HG03039 (cell line): ENCODE measurements at regions not wholly inside any gene's neighbourhood (a gene's known extent, or its start where the extent isn't known, plus 50 kb on each side); places are given as distances from the start of the nearest gene placed in this dataset.
"Not testable (repeated sequence)": the region's sequence is repeated elsewhere in the genome, so short reads cannot be mapped to it uniquely, and the experiment has no call there.

Source experiments
- ATAC-seq: cut with Tn5 transposase; IDR thresholded peaks from one replicate; pipeline ENCODE4 v1.9.1; 2021; ENCODE audit warnings: mild to moderate bottlenecking, moderate library complexity; ENCODE audit not compliant: unreplicated experiment

DNA sequence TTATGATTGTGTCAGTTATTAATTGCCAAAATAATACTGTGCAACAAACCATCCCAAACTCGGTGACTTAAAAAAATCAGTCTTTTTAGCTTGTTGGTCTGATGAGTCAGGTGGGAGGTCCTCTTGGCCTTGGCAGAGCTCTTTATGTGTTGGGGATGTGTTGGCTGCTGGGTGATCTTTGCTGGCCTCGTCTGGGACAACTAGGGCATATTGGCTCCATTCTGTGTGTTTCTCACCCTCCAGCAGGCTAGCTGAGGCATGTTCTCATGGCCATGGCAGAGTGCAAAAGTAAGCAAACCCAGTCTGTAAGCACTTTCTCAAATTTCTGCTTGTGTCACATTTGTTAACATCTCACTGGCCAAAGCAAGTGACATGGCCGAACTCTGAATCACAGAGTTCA, 251.6 kb downstream of the RPLP1 start:
- ATAC-seq: no peak

DNA sequence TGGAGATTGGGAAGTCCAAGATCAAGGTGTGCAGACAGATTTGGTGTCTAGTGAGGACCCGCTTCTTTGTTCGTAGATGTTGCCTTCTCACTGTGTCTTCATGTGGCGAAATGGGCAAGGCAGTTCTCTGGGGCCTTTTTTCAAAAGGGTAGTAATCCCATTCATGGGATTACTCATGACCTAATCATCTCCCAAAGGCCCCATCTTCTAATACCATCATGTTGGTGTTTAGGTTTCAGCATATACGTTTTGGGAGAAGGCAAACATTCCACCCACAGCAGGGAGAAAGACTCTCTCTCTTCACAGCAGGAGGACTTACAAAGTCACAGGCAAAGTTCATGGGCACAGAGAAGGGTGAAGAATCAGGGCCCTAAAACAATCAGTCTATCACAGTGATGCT, 252.1 kb downstream of the RPLP1 start:
- no peak for ATAC-seq

DNA sequence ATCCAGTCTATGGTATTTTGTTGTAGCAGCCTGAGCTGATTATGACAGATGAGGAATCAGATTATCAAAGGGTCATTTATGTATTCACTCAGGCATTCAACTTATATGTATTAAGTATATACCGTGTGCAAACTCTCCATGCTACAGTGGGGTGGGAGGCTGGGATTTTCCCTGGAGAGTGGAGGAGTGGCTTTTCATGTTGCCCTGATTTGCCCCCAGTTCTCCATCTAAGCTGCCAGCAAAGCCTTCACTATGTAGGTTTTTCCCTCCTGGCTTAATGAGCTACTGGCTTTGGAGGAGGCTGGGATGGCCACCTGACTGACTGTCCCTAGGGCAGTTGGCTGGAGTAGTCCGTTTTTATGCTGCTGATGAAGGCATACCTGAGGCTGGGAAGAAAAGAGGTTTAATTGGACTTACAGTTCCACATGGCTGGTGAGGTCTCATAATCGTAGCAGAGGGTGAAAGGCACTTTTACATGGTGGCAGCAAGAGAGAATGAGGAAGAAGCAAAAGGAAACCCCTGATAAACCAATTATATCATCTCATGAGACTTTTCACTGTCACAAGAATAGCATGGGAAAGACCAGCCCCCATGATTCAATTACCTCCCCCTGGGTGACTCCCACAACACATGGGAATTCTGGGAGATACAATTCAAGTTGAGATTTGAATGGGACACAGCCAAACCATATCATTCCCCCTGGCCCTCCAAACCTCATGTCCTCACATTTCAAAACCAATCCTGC, 253.9 kb downstream of the RPLP1 start:
- no peak for ATAC-seq

DNA sequence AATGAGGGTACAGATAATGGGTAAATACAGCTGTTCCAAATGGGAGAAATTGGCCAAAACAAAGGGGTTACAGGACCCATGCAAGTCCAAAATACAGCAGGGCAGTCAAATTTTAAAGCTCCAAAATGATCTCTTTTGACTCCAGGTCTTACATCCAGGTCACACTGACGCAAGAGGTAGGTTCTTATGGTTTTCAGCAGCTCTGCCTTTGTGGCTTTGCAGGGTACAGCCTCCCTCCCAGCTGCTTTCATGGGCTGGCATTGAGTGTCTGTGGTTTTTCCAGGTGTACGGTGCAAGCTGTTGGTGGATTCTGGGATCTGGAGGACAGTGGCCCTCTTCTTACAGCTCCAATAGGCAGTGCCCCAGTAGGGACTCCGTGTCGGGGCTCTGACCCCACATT, 254.6 kb downstream of the RPLP1 start:
- ATAC-seq: not testable (repeated sequence)

DNA sequence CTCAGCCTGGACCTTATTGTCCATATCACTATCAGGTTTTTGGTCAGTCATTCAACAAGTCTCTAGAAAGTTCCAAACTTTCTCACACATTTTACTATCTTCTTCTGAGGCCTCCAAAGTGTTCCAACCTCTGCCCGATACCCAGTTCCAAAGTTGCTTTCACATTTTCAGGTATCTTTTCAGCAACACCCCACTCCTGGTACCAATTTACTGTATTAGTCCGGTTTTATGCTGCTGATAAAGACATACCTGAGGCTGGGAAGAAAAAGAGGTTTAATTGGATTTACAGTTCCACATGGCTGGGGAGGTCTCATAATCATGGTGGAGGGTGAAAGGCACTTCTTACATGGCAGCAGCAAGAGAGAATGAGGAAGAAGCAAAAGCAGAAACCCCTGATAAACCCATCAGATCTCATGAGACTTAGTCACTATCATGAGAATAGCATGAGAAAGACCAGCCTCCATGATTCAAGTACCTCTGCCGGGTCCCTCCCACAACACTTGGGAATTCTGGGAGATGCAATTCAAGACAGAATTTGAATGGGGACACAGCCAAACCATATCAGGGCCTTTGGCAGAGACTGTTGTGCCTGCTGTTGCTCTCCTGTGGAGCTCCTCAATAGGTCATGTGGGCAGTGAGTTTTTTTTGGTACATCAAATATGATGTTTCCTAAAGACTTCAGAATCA, 256.0 kb downstream of the RPLP1 start:
- not testable (repeated sequence) for ATAC-seq

DNA sequence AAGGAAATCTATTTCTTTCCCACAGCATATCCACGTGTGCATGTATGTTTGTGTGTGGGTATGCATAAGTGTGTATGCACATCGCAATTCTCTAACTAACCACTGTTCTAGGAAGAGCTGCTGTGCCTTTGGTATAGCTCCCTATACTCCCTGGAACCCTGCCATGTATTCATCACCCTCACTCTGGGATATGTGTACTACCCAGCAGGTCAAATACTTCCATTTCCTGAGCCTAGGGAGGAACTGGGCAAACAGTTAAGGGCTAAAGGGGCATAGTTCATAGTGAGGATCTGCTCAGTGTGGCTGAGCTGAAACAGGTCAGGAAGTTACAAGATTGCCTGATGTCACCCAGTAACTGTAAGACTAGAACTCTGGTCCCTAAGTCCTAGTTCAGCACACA, 260.4 kb downstream of the RPLP1 start:
- ATAC-seq: no peak

DNA sequence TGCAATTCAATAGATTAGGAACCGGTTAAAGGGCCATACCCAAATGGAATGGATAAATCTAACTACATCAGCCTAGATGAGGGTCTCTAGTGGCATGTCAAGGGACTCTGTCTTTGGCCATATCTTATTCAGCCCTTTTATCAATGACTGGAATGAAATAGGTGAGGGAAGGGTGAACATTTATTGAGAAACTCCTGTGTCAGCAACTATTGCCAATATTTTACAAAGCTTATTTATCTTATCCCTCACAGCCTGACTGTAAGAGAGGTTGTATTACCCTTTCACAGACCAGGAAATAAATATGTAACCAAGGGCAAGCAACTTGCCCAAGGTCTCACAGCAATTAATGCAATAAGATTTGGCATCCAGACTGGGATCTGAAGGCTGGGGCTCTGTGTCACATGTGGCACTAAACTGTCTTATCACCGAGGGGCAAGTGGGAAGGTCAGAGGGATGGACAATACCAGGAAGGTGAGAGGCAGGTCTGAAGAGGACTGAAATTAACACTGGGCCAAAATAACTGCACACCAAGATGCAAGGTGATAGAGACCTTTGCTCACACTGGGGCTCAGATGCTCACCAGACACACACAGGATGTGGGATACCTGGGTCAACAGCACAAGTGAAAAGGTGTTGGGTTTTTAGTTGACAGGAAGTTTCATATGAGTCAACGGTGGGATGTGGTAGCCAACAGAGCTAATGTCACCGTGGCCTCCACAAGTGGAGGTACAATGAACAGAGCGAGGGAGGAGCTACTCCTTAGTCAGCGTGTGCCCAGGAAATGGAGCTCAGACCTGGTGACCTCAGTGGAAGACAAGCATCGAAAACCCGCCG, 261.3 kb downstream of the RPLP1 start:
- peak; percentile 65 for ATAC-seq

DNA sequence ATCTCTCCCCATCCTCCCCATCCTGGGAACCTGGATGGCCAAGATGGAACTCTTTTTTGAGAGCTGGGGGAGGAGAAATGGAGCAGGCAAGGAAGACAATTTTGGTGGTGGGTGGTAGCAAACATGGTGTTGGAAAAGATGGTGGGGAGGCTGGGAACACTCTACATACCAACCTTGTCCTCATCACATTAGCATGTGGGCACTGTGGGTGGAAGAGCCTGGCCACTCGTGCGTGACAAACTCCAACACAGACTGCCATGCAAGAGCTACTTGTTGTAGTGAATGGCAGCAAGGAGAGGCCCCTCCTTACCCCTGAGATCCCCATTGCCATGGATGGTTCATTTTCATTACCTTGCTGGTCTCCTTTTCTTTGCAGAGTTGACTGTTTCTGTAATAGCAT, 262.6 kb downstream of the RPLP1 start:
- ATAC-seq: no peak

DNA sequence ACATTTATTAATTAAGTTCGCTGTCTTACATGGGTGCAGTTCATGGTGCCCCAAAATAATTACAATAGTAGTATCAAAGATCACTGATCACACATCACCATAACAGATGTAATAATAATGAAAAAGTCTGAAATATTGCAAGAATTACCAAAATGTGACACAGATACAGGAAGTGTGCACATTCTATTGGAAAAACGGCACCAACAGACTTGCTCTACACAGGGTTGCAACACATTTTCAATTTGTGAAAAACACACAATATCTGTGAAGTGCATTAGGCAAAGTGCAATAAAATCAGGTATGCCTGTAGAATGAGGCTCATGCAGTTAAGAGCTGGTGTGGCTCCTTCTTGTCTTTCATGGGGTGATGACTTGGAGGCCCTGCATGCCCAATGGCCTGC, 265.8 kb downstream of the RPLP1 start:
- no peak for ATAC-seq

DNA sequence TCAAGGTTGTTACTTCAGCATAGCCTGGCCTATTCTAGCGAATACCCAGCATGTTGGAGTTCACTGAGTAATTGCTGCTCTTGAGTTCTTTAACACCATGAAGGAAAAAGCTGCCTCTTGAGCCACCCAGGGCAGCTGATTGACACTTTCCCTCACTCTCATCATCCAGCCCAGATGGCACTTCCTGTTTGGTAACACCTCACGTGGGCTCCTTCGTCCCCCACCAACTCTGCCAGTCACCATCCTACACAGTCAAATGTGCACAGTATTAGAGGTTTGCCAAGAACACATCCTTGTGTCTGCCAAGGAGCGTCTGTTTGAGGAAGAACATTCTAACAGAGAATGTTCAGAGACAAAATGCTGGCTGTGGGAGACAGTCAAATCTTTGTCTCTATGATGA, 266.3 kb downstream of the RPLP1 start:
- no peak for ATAC-seq

DNA sequence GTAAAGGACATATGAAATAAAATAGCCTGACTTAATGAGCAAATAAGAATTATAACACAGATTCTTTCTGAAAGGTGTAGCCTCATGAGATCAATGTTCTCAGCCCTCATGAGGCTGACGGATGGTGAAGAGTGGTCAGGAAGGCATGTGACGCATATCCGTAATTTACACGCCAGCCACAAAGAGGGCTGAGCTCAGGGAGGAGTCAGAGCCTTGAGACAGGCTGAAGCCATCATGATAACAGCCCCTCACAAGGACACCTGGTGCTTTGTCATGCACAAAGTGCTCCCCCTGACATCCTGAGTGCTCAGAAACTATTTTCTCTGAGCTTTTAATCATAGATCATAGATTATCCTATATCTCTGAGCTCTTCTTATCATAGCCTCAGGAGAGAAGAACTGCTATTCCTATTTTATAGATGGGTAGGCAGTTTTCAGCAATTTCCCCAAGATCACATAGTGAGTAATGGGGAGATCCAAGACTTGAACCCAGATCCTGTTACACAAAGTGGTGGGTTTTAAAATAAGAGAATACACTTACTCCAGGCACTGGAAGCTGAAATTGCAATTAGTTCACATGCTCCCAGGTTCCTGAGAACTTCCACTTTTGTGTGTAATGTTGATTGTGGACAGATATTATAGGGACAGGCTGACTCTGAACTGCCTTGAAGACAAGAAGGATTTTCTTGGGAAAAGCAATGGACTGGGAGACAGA, 267.1 kb downstream of the RPLP1 start:
- no peak for ATAC-seq

DNA sequence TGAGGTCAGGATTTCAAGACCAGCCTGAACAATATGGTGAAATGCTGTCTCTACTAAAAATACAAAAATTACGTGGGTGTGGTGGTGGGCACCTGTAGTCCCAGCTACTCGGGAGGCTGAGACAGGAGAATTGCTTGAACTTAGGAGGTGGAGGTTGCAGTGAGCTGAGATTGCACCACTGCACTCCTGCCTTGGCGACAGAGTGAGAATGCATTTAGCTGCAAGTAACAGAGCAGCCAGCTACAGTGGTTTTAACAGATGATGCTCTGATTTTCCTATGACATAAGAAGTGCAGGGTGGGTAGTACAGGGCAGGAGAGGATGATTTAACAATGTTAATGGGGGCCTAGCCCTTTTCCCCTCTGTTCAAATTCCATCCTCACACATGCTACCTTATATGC, 267.9 kb downstream of the RPLP1 start:
- ATAC-seq: no peak

DNA sequence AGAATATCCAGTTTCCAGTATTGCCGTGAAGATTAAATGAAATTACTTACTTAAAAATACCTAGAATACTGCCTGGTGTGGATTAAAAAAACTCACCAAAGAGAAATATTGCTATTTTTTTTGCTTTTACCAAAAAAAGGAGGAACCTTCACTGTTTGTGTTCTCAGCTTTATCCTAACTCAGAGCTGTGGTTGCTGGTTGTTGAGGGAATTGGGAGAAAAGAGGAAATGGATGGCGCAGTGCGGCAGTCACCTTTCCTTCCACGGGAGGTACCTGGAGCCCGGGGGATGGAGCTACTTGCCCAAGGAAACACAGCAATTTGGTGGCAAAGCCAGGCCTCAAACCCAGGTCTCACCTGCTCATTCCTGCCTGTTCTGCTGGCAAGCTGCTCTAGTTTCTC, 270.3 kb downstream of the RPLP1 start:
- no peak for ATAC-seq

DNA sequence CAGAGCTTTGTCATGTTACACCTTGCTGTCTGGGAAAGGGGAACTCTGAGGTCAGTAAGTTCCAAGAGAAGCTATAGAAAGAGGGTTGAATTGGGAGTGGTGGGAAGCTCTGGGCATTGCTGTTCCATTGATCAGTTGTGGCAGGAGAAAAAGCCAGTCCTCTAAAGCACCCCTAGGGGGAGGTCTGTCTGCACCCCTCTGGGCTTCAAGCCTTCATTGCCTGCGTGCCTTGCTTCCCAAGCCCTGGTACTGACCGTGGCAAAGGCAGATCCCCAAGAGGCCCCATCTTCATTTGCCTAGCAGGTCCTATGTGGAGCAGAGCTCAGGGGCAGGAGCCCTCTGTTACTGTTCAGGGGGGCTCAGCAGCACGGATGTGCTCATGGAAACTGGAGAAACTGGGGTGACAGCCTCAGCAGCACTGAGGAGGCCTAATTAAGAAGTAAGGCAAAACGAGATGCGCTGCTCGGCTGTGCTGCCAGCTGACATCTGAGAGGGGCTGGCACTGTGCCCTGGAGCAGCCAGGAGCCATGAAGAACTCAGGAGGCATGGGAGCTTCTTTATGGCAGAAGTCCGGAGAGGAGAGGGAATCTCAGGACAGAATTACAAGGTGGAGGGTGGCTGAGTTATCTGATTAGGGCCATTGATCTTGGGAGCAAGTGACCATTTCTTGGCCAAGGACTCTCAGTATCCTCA, 270.9 kb downstream of the RPLP1 start:
- ATAC-seq: no peak

DNA sequence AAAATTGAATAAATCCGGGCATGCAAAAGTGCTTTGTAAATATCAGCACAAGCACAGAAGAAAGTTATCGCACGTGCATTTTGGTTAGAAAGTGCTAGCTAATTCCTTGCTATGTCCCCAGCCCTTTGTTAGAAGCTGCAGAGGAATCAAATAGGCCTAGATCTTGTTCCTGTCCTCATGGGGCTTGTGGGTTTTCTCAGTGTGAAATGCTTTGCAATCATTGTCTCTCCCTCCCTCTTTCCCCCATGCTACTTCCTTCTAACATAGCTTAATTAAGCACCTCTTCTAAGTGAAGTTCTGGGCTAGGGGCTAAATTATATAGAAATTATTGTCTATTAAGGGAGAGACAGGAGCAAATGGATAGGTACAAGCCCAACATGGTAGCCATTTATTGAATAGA, 271.7 kb downstream of the RPLP1 start:
- ATAC-seq: no peak

DNA sequence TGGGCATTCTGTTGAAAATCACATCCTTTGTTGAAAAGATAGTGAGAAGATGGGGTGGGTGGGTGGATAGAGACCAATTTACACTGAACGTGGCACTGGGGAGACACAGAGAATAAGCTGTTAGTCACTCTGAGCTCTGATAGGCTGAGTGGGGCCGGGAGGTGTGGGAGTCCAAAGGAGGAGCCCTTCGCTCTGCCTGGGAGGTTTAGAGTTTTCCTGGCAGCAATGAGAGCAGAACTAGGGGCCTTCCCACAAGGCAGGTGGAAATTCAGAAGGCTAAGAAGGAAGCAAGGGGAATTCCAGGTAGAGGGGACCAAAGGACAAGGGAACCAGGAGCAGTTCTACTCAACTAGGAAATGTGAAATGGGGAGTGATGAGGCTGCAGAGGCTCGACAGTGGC, 272.7 kb downstream of the RPLP1 start:
- no peak for ATAC-seq

DNA sequence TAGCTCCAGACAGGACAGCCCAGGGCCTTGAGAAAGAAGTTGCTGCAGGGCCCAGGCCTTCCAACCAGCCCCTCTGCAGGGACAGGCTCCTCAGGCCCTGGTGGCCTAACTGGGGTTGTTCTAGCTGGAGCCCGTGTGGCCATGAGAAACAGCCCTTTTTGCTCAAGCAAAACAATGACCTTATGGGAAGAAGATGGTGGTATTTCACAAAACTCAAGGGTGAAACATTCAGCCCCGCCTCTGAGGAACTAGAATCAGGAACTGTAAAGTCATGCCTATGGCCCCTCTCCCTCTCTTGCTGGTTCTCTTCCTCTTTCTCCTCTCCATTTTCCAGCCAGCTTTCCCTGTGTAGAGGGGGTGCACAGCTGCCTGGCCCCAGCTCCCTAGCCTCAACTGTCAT, 273.3 kb downstream of the RPLP1 start:
- no peak for ATAC-seq

DNA sequence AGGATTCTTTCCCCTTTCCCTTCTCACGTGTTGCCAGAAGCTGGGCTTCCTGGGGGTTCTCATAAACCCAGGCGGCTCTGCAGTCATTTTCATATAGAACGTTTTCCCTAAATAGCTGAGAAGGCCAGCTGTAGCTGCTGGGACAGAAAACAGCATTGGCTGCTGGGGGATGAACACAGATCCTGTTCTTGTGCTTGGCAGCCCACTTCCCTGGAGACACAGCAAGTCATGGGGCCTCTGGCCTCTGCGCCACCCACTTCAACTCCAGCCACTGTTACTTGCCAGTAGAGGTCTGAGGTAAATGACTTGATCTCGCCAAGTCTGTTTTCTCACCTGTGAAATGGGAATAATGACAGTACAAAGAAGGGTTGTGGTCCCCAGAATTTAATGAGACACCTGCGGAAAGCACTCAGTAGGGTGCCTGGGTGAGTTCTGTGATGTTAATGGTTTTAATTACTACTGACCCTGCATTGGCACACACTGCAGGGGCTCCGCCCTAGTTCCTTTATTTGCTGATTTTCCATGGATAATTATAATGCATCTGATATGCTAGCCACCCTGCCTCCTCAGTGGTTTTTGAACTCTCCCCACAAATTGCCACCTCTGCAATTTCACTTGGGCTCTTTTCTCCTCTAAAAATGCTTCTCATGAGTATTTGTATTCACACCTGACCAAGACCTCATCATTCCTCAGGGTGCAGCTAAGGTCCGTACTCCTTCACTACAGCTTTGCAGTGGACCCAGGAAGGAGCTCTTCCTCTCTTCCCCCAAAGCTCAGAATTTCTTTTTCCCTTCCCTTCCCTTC, 274.7 kb downstream of the RPLP1 start:
- ATAC-seq: no peak

DNA sequence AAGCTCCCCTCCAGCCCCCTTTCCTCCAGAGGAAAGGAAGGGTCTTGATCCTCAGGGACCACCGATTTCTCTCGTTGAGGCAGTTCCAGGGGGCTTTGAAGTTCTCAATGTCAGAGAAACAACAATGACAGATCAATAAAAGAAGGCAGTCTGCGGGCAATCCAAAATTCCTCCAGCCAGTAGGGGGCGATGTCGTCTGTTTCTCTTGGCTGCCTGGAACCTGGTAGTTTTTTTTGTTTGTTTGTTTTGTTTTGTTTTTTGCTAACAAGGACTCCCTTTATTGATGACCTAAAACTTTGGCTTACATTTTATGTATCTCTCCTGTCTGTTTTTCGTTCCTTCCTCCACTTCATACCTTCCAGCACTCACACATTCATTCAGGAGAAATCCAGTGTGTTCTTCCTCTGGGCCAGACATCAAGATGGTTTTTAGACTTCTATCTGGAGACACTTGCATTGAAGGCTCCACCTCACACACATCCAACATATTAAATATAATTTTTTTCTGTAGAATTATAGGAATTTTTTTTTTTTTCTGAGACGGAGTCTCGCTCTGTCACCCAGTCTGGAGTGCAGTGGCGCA, 276.6 kb downstream of the RPLP1 start:
- no peak for ATAC-seq
